KBM-7 (cell line): ENCODE measurements at regions not wholly inside any gene's neighbourhood (a gene's known extent, or its start where the extent isn't known, plus 50 kb on each side); places are given as distances from the start of the nearest gene placed in this dataset.

ENCODE experiments used
- DNase-seq: peaks from one replicate; pipeline ENCODE4 v3.0.0-alpha.2; 2015
- in situ Hi-C: fragments of 300-500 bp; cut with MboI; formaldehyde crosslinking; loops from 2 replicates; pipeline ENCODE4 v1.14.3; 2020; ENCODE audit warnings: low sequenced_read_pairs, low pct_unique_long_range_greater_than_20kb, mixed read lengths

DNA sequence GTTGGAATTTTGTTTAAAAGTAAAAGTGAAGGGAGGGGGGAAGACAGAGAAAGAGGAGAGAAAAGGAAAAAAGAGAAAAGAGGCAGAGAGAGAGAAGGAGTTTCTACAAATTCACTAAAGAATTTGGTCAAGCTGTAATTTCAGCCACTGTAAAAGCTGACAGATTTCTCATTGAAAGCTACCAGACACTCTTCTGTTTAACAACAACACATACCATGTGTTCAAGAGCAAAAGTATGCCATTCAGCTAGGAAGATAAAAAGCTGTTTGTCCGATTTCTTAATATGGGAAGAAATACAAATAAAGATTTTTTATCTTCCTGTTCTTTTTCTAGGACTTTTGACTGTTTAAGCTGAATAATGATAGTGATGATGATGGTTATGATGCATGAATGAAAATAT is 204.8 kb upstream of the RSPO3 start:
- in situ Hi-C loops, result no loop called here

DNA sequence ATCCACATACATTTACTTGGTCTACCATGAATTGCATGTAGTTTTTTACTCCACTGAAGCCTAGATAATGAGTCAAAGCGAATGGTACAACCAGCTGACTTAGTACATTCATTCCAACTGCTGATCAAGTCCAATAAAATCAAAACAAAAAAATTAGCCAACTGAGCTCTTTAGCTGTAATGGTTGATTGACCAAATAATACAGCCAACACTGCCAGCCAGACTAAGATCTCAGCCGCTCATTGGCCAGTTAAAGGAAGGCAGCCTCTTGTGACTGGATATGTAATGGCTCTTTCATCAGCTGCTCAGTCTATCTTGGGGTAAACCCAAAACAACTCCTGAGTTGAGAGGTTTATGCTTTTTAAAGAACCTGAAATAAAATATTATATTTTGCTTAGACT is 204.3 kb upstream of the RSPO3 start:
- in situ Hi-C loops, result no loop called here

More for the DNA sequence above, 204.8 kb upstream of the RSPO3 start:
- DNase-seq, result no peak

DNA sequence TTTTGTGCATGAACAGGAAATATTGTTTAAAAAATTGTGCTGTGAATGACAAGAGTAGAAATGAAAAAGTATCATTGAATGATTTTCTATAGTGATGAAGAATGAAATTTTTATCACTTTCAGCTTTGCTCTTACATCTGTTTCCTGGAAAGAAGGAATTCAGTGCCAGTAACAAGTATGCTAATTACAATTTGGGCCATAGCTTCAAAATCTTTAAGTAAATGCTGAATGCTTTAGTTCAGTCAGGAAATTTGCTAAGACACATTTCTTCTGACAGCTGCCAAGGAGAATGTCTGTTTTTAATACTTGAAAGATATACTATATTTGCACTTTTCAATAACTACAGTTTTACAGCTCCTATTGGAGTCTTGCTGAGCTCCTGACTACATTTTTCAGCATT is 203.7 kb upstream of the RSPO3 start:
- no peak for DNase-seq
- in situ Hi-C loops, result no loop called here

More for the DNA sequence above, 204.3 kb upstream of the RSPO3 start:
- DNase-seq, result no peak

DNA sequence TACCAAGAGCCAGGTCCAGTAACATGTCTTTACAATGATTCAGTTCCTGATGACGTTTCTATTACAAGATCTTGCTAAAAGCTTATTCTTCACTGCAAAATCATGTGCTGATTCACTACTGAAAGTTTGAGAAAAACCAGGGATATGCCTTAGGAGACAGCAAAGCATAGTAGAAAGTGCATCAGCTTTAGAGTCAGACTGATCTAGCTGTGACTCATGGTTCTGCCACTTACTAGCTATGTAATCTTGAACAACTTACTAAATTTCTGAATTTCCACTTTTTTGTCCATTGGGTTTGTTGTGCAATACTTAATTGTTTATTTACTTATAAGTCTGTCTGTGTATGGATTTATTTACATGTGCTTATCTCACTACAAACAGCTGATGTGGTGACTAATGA is 198.5 kb upstream of the RSPO3 start:
- no peak for DNase-seq
- in situ Hi-C loops, result no loop called here

DNA sequence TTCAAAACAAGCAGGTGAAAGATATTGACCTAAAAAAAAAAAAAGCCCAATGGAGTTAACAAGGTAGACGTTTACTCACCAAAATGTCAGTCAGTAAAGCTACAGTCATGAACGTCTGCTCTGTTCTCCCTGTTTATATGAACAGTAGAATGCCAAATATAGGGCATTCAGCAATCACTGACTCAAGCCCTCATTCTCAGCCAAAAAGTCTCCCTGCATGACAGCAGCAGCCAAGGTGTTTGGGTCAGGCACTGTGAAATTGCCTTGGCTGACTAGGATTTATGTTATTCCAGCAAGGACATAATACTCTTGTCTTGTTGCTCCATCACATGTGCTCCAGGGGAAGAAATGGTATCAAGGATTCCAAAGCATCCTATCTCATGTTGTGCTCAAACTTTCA is 194.7 kb upstream of the RSPO3 start:
- DNase-seq, result no peak
- in situ Hi-C loops, result no loop called here

DNA sequence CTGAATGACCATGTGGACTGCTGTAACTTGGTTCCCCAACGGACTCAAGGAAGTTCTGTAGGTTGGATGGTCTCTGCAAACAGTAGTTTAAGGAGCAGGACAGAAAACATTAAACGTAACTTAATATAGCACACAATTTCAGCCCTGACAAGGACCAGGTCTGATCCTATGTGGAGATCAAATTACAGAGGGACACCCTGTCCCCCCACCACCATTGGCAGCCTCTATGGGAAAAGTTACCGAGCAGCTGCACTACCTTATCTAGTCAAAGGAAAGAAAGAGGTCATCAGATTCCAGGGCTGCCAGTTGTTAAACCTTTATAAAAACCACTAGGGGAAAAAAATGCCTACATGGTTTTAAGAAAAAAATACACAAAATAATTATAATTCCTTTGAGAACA is 191.5 kb upstream of the RSPO3 start:
- no peak for DNase-seq
- in situ Hi-C loops, result no loop called here

DNA sequence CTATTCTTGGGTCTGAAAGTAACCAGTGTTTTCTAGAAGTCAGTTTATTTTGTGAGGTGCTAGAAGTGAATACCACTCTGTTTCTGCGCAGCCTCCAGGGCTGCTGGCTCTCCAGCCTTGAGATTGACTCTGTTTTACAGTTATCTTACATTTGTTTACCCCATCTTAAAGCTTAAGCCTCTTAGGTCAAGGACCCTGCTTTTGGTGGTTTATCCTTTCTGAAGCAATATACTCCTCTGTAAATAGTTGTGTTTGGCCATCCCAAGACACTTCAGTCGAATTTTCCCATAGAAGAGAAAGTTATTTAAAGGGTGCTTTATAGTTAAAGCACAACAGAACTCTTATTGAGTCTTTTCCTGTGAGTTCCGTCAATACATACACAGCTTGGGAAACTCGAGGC is 190.6 kb upstream of the RSPO3 start:
- in situ Hi-C loops, result no loop called here
- no peak for DNase-seq

DNA sequence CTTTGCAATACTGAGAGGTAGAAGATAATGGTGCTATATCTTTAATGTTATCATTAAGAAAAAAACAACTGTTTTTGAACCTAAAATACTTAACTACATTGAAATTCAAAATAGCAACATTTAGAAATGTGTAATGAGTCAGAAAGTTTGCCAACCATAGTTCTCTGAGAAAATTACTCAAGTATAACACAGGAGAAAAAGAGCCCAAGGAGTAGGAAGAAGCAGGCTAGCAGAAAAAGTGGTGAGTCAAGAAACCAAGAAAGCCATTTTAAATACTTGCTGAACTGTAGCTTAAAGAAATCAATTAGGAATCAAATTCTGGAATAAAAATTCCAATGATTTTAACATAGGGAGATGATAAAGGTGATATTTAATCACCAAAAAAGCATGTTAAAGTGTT is 181.0 kb upstream of the RSPO3 start:
- no peak for DNase-seq
- in situ Hi-C loops, result no loop called here

DNA sequence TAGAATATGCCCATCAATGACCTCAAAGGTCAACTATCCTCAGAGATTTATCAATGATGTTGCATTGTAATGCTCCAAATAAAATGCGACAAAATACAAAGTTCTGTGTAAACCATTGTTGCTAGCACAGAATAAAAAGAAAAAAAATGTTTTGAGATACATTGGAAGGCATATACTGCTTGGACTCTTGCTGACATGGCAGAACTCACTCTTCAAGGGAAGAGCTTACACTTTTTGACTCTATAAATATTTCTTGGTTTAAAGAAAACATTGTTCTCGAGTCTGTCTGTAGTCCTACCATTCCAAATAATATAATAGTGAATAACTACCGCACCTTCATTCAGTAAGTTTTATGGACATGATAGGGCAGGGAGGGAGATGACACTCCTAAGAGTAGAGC is 178.7 kb upstream of the RSPO3 start:
- DNase-seq, result no peak
- in situ Hi-C loops, result no loop called here

DNA sequence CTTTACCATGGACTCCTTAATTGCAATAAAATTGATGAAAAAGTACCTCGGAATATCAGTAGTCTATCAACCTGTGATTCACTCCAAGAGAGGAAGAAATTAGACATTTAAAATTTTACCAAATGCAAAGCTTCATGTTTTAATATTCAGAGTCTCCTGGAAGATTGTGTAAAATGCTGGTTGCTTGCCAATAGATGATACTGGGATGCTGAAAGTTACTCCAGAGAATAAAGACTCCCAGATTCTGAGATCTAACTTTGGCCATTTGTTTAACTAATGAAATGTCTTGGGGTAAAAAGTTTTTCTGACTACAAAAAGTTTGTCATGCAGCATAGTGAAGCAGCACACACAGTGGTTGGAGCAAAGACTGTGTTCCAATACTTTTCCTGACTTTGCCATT is 176.7 kb upstream of the RSPO3 start:
- in situ Hi-C loops, result no loop called here
- DNase-seq, result no peak

DNA sequence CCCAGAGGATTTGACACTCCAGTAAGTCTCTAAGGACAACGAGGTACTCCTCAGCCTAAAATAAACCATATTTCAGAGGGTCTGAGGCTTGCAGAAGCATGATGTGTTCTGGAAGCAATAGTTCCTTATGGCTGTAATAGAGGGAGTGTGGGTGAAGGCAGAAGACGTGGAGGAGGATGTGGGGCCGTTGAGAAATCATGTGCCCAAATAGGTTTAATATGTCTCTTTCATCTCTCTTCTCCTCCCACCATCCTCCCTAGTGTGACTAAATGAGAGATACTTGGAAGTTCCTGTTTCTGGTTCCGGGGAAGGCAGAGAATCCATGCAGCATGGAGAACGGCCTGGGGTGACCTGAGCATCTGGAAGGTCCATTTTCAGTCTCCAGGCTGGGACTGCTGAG is 174.0 kb upstream of the RSPO3 start:
- DNase-seq, result peak; percentile 5
- in situ Hi-C loops, result no loop called here

DNA sequence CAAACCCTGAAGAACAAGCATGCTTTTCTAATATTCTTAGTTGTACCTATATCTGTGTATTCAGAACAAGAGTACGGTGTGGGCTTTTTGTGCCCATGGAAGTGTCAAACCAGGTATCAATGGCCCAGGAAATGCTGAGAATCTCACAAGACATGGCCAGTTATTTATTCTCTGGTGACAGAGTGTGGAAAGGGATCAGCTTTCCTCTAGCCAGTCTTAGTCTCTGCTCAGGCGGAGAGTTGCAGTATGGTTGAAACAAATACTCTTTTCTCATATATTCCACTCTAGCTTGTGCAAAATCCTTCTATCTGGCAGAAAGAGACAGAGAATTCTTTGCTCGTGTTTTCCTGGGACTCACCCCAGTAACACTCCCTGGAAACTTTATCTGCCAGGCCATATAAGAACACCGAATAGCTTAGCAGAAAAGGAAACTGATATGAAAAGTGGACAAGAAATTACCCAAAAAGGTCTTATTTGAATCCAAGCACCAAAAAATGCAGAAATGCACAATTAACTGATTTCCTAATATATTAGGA is 173.3 kb upstream of the RSPO3 start:
- in situ Hi-C loops, result no loop called here
- DNase-seq, result no peak

DNA sequence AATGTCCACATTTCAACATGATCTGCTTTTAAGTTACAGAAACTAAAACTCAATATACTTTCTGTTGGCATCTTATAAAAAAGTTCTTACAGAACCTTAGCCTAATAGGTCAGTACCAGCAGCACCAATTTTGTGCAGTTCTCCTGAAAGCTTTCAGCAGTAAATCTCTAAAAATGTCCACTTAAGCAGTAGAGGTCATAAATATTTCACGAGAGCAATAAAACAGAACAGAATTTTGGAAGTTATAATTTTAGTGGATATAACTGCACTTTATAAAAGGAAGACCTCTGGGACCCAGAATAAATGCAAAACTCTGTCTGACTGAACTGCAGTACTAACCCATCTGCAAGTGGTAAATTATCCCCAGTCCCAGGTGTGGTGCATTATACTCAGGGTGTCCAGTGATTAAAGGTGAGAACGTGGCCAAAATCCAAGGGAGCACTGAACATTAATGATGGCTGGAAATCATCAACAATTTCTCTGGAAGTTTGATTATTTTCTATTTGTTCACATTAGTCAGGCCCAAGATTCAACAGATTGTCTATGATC is 172.6 kb upstream of the RSPO3 start:
- no peak for DNase-seq
- in situ Hi-C loops, result no loop called here

DNA sequence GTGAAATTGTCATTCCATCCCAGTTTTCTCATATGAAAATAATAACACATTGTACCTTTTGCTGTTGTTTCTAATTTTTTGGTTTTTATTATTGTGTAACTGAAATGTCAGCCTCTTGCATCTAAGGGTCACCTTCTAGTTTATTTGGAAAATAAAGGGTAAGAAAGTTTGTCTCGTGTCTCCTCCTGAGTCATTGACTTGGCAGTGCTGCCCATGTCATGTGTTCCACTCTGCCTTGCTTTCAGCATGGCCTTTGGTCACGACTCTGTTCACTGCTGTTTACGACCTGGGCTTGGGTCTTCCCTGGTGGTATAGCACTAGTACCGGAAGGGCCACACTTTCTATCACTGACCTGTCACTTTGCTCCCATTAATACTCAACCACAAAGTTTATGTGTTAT is 171.4 kb upstream of the RSPO3 start:
- in situ Hi-C loops, result no loop called here
- no peak for DNase-seq

DNA sequence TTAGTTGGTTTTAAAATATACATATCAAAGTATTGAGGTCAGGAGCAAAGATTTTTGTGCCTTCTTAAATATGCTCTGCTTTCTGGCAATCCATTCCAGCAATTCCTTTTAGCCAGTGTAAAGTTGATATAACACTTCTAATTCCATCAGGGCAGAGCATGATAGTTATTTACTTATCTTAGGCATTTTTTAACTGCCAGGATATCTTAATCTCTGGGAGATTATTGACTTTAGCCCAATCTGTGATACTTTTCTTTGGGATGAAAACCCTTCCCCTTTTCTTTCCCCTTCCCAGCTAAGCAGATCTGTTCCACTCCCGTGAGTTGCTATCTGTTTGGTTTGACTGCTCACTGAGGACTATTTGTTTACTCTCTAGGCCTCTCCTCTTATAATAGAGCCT is 168.7 kb upstream of the RSPO3 start:
- in situ Hi-C loops, result no loop called here
- DNase-seq, result no peak

DNA sequence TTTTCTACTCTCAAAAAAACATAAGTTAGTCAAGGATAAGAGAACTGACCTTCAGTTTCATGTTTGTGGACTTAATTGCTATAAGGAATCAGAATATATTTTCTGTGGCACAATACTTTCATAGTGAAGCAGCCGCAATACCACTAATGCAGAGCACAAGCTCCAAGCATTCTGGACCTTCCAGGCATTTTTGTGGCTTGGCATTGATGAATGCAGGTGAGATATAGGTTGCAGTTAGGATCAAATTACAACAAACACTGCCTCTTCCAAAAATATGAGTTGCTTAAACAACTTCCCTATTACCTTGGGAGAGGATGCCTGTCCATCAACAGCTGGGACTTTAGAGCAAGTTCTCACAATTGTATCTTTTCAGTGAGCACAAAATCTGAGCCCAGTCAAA is 162.8 kb upstream of the RSPO3 start:
- in situ Hi-C loops, result no loop called here
- no peak for DNase-seq

DNA sequence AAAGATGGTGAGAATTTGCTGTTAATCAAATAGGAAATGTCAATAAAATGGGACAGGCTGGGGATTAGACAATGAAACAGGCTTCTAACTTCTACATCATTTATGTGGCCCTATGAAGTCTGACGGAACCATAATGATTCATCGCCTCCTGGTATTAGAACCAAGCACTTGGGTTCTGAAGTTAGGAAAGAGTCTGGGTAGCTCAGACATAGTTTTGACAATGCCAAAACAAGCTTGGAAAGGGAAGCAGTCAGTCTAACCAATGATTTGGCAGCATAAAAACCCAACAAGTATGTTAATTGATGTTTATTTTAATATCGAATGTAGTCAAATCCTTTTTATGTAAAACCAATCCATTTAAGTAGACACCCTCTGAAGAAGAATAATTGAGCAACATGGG is 160.8 kb upstream of the RSPO3 start:
- in situ Hi-C loops, result no loop called here
- no peak for DNase-seq

DNA sequence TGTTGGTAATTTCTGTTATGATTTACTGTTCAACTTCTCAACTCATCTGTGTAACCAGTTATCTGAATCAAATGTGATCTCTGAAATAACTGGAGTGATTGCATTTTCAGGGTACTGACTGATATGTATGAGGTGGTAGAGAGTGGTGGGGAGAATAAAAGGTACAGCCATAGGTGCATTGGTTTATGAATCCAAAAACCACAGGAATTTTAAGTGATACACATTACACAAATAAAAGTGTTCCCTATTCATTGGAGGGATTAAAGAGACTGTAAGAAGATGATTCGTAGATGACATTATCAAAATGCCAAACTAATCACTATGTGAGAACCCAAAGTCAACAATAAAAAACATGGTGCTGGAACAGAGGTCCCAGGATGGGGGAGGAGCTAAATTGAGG is 158.7 kb upstream of the RSPO3 start:
- in situ Hi-C loops, result no loop called here
- DNase-seq, result no peak

DNA sequence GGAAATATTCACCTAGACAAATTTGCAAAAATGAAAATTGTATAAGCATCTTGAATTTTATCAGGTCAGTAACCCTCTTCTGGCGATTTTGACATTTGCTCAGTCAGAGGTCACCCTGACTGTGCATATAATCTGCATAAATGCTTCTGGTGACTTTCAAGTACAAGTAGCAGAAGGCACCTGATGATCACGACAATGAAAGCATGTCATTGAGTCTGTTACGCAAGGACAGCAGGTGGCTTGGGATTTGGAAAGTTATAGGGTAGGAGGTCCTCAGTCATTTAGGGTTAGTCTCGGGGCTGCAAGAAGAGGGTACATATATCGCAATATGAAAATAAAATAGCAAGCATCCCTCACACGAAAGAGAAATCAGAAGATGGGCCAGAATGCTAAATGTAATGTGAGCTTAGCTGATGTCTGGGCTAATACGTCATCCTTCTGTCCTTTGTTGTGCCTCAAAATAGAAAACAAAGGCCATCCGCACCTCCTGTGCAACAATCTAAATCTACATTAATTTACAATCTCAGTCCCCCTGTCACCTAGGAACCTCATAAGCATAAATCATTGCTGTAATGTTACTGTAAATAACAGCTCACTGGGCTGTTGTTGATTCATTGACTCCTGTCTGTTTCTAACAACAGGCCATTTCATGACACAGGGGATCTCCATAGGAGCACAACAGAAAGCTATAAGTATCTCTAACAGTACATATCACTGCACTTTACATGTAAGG is 155.2 kb upstream of the RSPO3 start:
- DNase-seq, result no peak
- in situ Hi-C loops, result no loop called here

DNA sequence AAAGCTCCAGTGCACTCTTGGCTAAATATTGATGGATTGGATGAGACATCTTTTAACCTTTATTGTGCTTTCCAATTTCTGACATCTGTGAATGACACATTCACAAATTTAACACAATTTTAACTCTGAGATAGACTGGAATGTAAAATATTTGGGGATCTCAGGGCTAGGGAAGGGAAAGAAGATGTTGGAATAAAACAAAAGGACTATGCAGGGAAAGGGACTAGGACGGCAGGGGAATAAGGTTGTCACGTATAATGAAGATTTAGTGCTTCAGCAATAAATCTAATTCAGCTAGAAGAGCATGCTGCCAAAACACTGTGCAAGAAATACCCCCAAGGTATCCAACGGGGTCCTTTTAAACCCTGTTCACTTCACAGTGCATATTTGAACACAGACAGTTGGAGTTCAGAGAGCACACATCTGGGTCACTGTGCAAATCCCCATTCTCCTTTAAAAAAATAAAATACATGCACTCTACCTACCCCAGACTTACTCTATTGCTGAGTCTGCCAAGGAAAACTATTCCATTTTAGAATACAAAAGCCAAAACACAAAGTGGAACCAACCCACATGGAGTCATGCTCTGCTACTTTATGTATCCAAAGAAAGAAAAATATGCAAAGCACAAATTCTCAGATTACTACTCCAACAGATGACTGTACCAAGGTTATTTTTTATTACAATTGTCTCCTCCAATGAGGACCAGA is 151.0 kb upstream of the RSPO3 start:
- no peak for DNase-seq
- in situ Hi-C loops, result no loop called here
